ENCODE measurements at regions not wholly inside any gene's neighbourhood (a gene's known extent, or its start where the extent isn't known, plus 50 kb on each side); places are given as distances from the start of the nearest gene placed in this dataset.

GRCh38 chr20:57857969-57858368, 148.2 kb upstream of the PMEPA1 start:
- Histone ChIP-seq H3K36me3 (ENCODE audit: control insufficient read depth, insufficient read depth, low read length) (no peaks in the 10 kb centered on the region), H3K9me1 (ENCODE audit: insufficient read depth, low read length) (no peaks in the 10 kb centered on the region), H4K20me1 (ENCODE audit: insufficient read depth, low read length) (no peaks in the 10 kb centered on the region), H2BK15ac (ENCODE audit: low read depth, low read length) (no peak overlapping the region), H3K56ac (ENCODE audit: extremely low read depth, insufficient read depth, low read length) (no peak overlapping the region), H2BK120ac (ENCODE audit: low read depth, low read length) (no peak overlapping the region), H3K23ac (ENCODE audit: low read depth, low read length) (no peak overlapping the region), H3K4ac (ENCODE audit: low read depth, low read length) (no peak overlapping the region), H4K5ac (ENCODE audit: low read depth, low read length) (no peak overlapping the region), H4K91ac (ENCODE audit: insufficient read depth, low read depth, low read length) (no peak overlapping the region), H4K8ac (ENCODE audit: low read depth in 2 of 2, low read length in 2 of 2) (no peak overlapping the region), H3K79me1 (ENCODE audit: low read depth in 1 of 2, low read length in 2 of 2) (no peaks in the 10 kb centered on the region), H3K27ac (ENCODE audit: insufficient read depth, low read length) (no peak overlapping the region), H3K4me1 (ENCODE audit: control insufficient read depth, insufficient read depth, low read length) (no peaks in the 10 kb centered on the region), H3K4me2 (ENCODE audit: low read depth, low read length) (no peak overlapping the region), H2AK9ac (replicated peaks; ENCODE audit: low read depth, low read length, poor library complexity) (no peak overlapping the region), H2BK20ac (ENCODE audit: low read depth, low read length) (no peak overlapping the region), H3K18ac (ENCODE audit: low read depth, low read length) (no peak overlapping the region), H3K9ac (ENCODE audit: low read depth, low read length) (no peak overlapping the region), H3K9me3 (ENCODE audit: control insufficient read depth, insufficient read depth, low read length) (no peaks in the 10 kb centered on the region), H2BK5ac (ENCODE audit: low read depth, low read length, poor library complexity, severe bottlenecking) (no peak overlapping the region), H3K14ac (replicated peaks; ENCODE audit: low read depth, low read length) (no peak overlapping the region), H2AK5ac (ENCODE audit: low read depth, low read length) (no peak overlapping the region), H3K27me3 (ENCODE audit: control insufficient read depth, insufficient read depth, low read length) (no peaks in the 10 kb centered on the region; the same call in 1 of the 2 replicates), H3K4me3 (ENCODE audit: insufficient read depth, low read depth, low read length) (no peak overlapping the region), H2AFZ (replicated peaks; ENCODE audit: low read length, poor library complexity) (no peak overlapping the region)
- intact Hi-C loops (cut with micrococcal nuclease) (no loop called here), dilution Hi-C loops (cut with HindIII; ENCODE audit: low sequenced_read_pairs, unreplicated experiment) (no loop called here), in situ Hi-C loops (cut with MboI; ENCODE audit: low sequenced_read_pairs) (no loop called here)
- no CpG with 5 or more reads among the region's 2 CpGs for WGBS, 2 experiments (ENCODE audit: extremely low coverage in 2 of 2, insufficient read length in 1 of 2)
- ATAC-seq (ENCODE audit: low read depth) (no peak), DNase-seq (no peak)
- ChIA-PET CTCF (no interaction called here), POLR2A (ENCODE audit: unreplicated experiment) (no interaction called here)
- BruUV-seq (replicated peaks) = no TSS peak
- TF ChIP-seq ELK1 (IDR thresholded peaks at IDR 0.05; ENCODE audit: borderline replicate concordance, low read depth, low read length) (no peak), MAZ (IDR thresholded peaks at IDR 0.05; ENCODE audit: borderline replicate concordance, low read depth, low read length) (no peak), CTCF (conservative IDR thresholded peaks at IDR 0.05; ENCODE audit: low read depth, low read length) (no peak), NFE2L2 (IDR thresholded peaks at IDR 0.05; ENCODE audit: low read depth, low read length) (no peak), RFX5 (IDR thresholded peaks at IDR 0.05; ENCODE audit: low read depth, low read length) (no peak)

All from IMR-90 (cell line).